A549 (cell line): ENCODE measurements at regions not wholly inside any gene's neighbourhood (a gene's known extent, or its start where the extent isn't known, plus 50 kb on each side); places are given as distances from the start of the nearest gene placed in this dataset.

Source experiments
- ATAC-seq, 2 experiments: fragments of 200-7000 bp in 1 of 2; fragments of >200 bp in 1 of 2; cut with Nextera tagmentation in 1 of 2; cut with Tn5 transposase in 1 of 2; 3 replicates each; pipeline versions ENCODE4 v1.8.0 to v1.9.1; 2018 to 2020; ENCODE audit warnings: mild to moderate bottlenecking in 1 of 2, moderate library complexity in 1 of 2
- CTCF ChIA-PET: fragments of 300-600 bp; sonication (Branson Sonifier 250); formaldehyde crosslinking; extraction: SDS; loops from one replicate; lab custom pipeline; 2021; ENCODE audit warnings: antibody characterized with exemption, inconsistent platforms; lab: Yijun Ruan, JAX
- POLR2A ChIA-PET: fragments of 350-600 bp; formaldehyde crosslinking; extraction: SDS; loops from one replicate; lab custom pipeline; 2021; ENCODE audit warnings: antibody characterized with exemption, inconsistent platforms; lab: Yijun Ruan, JAX
- DNase-seq, 2 experiments: peaks; one replicate each; pipeline versions ENCODE4 v3.0.0 to v3.0.0-alpha.2; 2011 to 2016; ENCODE audit warnings: low read depth in 1 of 2, low spot score in 1 of 2
- FAIRE-seq: peaks from 2 replicates; lab custom pipeline; 2011; peaks lifted over from hg19 to GRCh38; lab: Jason Lieb, UNC
- H3K27ac ChIP-seq, 2 experiments: fragments of >200 bp; sonication (Bioruptor Twin); formaldehyde crosslinking; 3 replicates each; pipeline ENCODE4 v1.5.1; 2016 to 2017
- H3K4me1 ChIP-seq: fragments of >200 bp; sonication (Bioruptor Twin); formaldehyde crosslinking; 3 replicates; pipeline ENCODE4 v1.6.1; 2016
- H3K4me2 ChIP-seq: fragments of >200 bp; sonication (Bioruptor Twin); formaldehyde crosslinking; 3 replicates; pipeline ENCODE4 v1.6.1; 2016
- H3K4me3 ChIP-seq: fragments of >200 bp; sonication (Bioruptor Twin); formaldehyde crosslinking; 3 replicates; pipeline ENCODE4 v1.5.1; 2016
- H3K9me3 ChIP-seq: fragments of >200 bp; sonication (Bioruptor Twin); formaldehyde crosslinking; 3 replicates; pipeline ENCODE4 v1.6.1; 2016
- BHLHE40 ChIP-seq: IDR thresholded peaks from 2 replicates; pipeline ENCODE4 v1.6.1; 2012; ENCODE audit warnings: low read depth, low read length, inconsistent platforms
- CHD2 ChIP-seq: fragments of 150-350 bp; IDR thresholded peaks from 2 replicates; pipeline ENCODE4 v1.6.1; 2014; ENCODE audit warnings: low read length; ENCODE audit not compliant: partially characterized antibody
- CHD4 ChIP-seq: fragments of 200-600 bp; sonication (generic); IDR thresholded peaks from 2 replicates; pipeline ENCODE4 v1.6.1; 2016; ENCODE audit warnings: antibody characterized with exemption, mild to moderate bottlenecking, borderline replicate concordance
- EP300 ChIP-seq, 2 experiments: fragments of >200 bp; sonication (Bioruptor Twin); formaldehyde crosslinking; IDR thresholded peaks; 2 replicates in 1 of 2; 3 replicates in 1 of 2; pipeline ENCODE4 v1.6.1; 2016 to 2017
- ESRRA ChIP-seq: fragments of 150-350 bp; IDR thresholded peaks from 2 replicates; pipeline ENCODE4 v1.6.1; 2014; ENCODE audit warnings: mild to moderate bottlenecking, low read length, borderline replicate concordance
- FOSB ChIP-seq: fragments of 250-450 bp; sonication (Bioruptor Pico); IDR thresholded peaks from 2 replicates; pipeline ENCODE4 v1.5.0; 2020; ENCODE audit warnings: mild to moderate bottlenecking, moderate library complexity
- HEYL ChIP-seq: fragments of 250-450 bp; sonication (Bioruptor Pico); IDR thresholded peaks from 2 replicates; pipeline ENCODE4 v1.8.0; 2021; ENCODE audit warnings: mild to moderate bottlenecking, moderate library complexity
- HOXA7 ChIP-seq: fragments of 250-450 bp; sonication (Bioruptor Pico); IDR thresholded peaks from 2 replicates; pipeline ENCODE4 v1.5.0; 2020; ENCODE audit warnings: mild to moderate bottlenecking, moderate library complexity
- HOXB13 ChIP-seq: fragments of 250-450 bp; sonication (Bioruptor Pico); IDR thresholded peaks from 2 replicates; pipeline ENCODE4 v1.5.0; 2020; ENCODE audit warnings: low read depth, mild to moderate bottlenecking, moderate library complexity
- KDM1A ChIP-seq: fragments of 200-600 bp; sonication (generic); IDR thresholded peaks from 2 replicates; pipeline ENCODE4 v1.6.1; 2016; ENCODE audit warnings: low read depth, mild to moderate bottlenecking
- KDM5A ChIP-seq: fragments of 200-600 bp; sonication (generic); IDR thresholded peaks from 2 replicates; pipeline ENCODE4 v1.6.1; 2016; ENCODE audit warnings: antibody characterized with exemption, mild to moderate bottlenecking
- MYC ChIP-seq: IDR thresholded peaks from 2 replicates; pipeline ENCODE4 v1.6.1; 2012; ENCODE audit warnings: mild to moderate bottlenecking, inconsistent platforms, low read length, improper control_type of control experiment, borderline replicate concordance
- NFE2L2 ChIP-seq: fragments of 150-350 bp; conservative IDR thresholded peaks from 2 replicates; pipeline ENCODE4 v1.6.1; 2014; ENCODE audit warnings: low read length
- NR3C1 ChIP-seq: fragments of >200 bp; sonication (Bioruptor Twin); formaldehyde crosslinking; IDR thresholded peaks from 3 replicates; pipeline ENCODE4 v1.6.1; 2017
- POLR2AphosphoS2 ChIP-seq: conservative IDR thresholded peaks from 2 replicates; pipeline ENCODE4 v1.6.1; 2012; ENCODE audit warnings: low read length, improper control_type of control experiment, inconsistent platforms
- RARB ChIP-seq: fragments of 250-450 bp; sonication (Bioruptor Pico); IDR thresholded peaks from 2 replicates; pipeline ENCODE4 v1.8.0; 2021; ENCODE audit warnings: mild to moderate bottlenecking, moderate library complexity
- RNF2 ChIP-seq: fragments of 200-600 bp; sonication (generic); IDR thresholded peaks from 2 replicates; pipeline ENCODE4 v1.6.1; 2016; ENCODE audit warnings: low read depth, mild to moderate bottlenecking, antibody characterized with exemption, moderate library complexity, borderline replicate concordance
- SREBF2 ChIP-seq: fragments of 450-650 bp; IDR thresholded peaks from 2 replicates; pipeline ENCODE4 v1.6.1; 2014; ENCODE audit warnings: mild to moderate bottlenecking, moderate library complexity
- TP53 ChIP-seq: fragments of 250-450 bp; sonication (Bioruptor Pico); IDR thresholded peaks from 2 replicates; pipeline ENCODE4 v1.5.0; 2021; ENCODE audit warnings: mild to moderate bottlenecking, moderate library complexity
- ZFP36 ChIP-seq: fragments of 450-650 bp; IDR thresholded peaks from 2 replicates; pipeline ENCODE4 v1.6.1; 2014; ENCODE audit warnings: borderline replicate concordance; ENCODE audit not compliant: partially characterized antibody
- WGBS: methylation state at CpG from one replicate; pipeline ENCODE4 v1.1.6; 2017; ENCODE audit errors: missing lambda C conversion rate; 5-methylcytosine and 5-hydroxymethylcytosine counted together
- TF ChIP-seq, protein P1 (sequence below): fragments of 200-600 bp; sonication (generic); IDR thresholded peaks from 2 replicates; pipeline ENCODE4 v1.6.1; 2016; ENCODE audit warnings: antibody characterized with exemption, mild to moderate bottlenecking, moderate library complexity
- TF ChIP-seq, protein P2 (sequence below): IDR thresholded peaks from 2 replicates; pipeline ENCODE4 v1.6.1; 2012
- TF ChIP-seq, protein P3 (sequence below): fragments of 450-650 bp; IDR thresholded peaks from 2 replicates; pipeline ENCODE4 v1.6.1; 2014; ENCODE audit warnings: antibody characterized with exemption
- TF ChIP-seq, protein P4 (sequence below): IDR thresholded peaks from 2 replicates; pipeline ENCODE4 v1.6.1; 2012; ENCODE audit warnings: low read depth, borderline replicate concordance

DNA sequence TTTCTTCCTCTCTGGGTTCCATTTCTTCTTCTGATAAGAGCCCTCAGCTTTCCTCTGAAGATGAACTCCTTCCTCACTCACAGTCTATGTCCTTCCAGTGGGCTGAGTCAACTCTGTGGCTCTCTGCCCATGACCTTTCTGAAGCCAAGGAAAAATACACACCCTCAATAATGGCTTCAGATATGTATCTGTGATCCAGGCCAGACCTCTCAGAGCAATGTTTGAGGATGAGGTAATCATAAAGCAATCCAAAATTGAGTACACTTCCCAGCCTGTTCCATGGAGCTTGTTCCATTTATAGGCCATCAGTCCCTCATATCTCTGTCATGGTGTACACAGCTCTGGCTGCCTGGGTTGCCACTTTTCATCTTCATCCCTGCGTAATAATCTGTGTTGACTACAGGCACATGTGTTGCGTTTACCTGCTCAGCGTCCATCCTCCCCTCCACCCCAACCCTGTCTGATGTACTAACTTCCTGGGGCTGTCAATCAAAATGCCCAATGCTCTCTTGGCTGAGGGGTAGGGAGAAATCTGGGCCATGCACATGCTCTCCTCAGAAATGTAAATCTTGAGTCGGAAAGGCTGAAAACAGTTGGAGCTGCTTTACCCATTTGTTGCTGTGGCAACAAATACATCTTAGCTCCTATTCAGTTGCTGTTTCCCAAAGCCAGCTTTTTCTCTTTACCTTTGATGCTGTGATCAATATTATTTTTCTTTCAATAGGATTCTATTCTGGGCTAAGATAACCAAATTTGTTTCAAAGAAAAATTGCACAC lies 377.8 kb upstream of the TMEM132C start:
- 30% methylated on average over 4 of the region's 4 CpGs for WGBS
- FAIRE-seq (no peak), ATAC-seq (no peak), DNase-seq (no peak)
- H3K4me1 ChIP-seq: no peaks in the 10 kb centered on the region
- TF ChIP-seq CHD2: no peak
- TF ChIP-seq MYC: no peak
- no peak for TF ChIP-seq NFE2L2
- TF ChIP-seq SREBF2: no peak
- TF ChIP-seq, protein P1, sequence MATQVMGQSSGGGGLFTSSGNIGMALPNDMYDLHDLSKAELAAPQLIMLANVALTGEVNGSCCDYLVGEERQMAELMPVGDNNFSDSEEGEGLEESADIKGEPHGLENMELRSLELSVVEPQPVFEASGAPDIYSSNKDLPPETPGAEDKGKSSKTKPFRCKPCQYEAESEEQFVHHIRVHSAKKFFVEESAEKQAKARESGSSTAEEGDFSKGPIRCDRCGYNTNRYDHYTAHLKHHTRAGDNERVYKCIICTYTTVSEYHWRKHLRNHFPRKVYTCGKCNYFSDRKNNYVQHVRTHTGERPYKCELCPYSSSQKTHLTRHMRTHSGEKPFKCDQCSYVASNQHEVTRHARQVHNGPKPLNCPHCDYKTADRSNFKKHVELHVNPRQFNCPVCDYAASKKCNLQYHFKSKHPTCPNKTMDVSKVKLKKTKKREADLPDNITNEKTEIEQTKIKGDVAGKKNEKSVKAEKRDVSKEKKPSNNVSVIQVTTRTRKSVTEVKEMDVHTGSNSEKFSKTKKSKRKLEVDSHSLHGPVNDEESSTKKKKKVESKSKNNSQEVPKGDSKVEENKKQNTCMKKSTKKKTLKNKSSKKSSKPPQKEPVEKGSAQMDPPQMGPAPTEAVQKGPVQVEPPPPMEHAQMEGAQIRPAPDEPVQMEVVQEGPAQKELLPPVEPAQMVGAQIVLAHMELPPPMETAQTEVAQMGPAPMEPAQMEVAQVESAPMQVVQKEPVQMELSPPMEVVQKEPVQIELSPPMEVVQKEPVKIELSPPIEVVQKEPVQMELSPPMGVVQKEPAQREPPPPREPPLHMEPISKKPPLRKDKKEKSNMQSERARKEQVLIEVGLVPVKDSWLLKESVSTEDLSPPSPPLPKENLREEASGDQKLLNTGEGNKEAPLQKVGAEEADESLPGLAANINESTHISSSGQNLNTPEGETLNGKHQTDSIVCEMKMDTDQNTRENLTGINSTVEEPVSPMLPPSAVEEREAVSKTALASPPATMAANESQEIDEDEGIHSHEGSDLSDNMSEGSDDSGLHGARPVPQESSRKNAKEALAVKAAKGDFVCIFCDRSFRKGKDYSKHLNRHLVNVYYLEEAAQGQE: no peak
- TF ChIP-seq FOSB (CRISPR knock-in tag): no peak
- TF ChIP-seq BHLHE40: no peak
- TF ChIP-seq, protein P2, sequence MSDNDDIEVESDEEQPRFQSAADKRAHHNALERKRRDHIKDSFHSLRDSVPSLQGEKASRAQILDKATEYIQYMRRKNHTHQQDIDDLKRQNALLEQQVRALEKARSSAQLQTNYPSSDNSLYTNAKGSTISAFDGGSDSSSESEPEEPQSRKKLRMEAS: no peak
- no peak for TF ChIP-seq HEYL (CRISPR knock-in tag)
- no peak for TF ChIP-seq EP300 (IDR thresholded peaks at IDR 0.05)
- no peak for TF ChIP-seq HOXB13 (CRISPR knock-in tag)
- no peak for TF ChIP-seq KDM5A
- no peak for TF ChIP-seq RNF2
- TF ChIP-seq RARB: no peak
- H3K4me2 ChIP-seq: no peak overlapping the region
- H3K27ac ChIP-seq: no peak overlapping the region
- no peak overlapping the region for H3K4me3 ChIP-seq
- ChIA-PET CTCF (no interaction called here), POLR2A (no interaction called here)
- H3K9me3 ChIP-seq: no peaks in the 10 kb centered on the region

DNA sequence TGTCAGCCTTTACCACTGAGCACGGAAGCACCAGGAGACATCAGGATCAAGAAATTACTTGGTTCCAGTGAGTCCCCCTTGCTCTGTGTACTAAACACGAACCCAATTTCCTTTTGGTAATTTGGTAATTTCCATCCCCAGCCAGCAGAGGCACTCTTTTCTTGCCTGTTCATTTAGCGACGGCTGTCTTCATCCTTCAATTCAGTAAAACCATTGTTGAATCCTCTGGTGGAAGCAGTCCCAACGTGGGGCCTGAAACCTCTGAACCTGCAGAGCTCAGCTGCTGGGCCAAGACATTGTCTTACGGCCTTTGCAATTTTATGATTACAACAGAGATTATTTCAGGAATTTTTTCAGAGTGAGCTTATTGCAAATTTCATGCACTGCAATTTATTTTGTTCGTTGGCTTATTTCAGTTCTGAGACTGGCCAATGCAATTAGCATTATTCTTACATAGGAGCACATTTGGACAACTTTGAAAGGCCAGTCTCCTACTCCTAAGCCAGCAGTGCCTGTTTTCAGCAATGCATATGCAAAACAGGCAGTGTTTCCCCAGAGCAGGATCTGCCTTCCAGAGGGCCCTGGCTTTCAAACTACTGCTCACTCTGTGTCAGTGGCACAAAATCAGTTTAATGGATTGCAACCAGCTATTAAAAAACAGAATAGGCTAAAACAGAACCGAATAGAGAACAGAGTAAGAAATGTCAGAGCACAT lies 372.9 kb upstream of the TMEM132C start:
- 1% methylated on average over 8 of the region's 8 CpGs for WGBS
- FAIRE-seq: no peak
- ChIA-PET CTCF (no interaction called here), POLR2A (no interaction called here)
- DNase-seq: peak in 1 of 2 experiments; percentile 6
- no peaks in the 10 kb centered on the region for H3K4me1 ChIP-seq
- peak in 1 of 2 experiments; percentile 30; a peak in 1 of 6 replicates for ATAC-seq
- H3K4me2 ChIP-seq: no peak overlapping the region
- H3K27ac ChIP-seq: no peak overlapping the region
- H3K4me3 ChIP-seq: no peak overlapping the region
- no peaks in the 10 kb centered on the region for H3K9me3 ChIP-seq
- TF ChIP-seq FOSB (CRISPR knock-in tag) (no peak), HOXA7 (no peak), TP53 (CRISPR knock-in tag) (no peak), NR3C1 (no peak), NFE2L2 (no peak), CHD2 (no peak), ZFP36 (no peak), POLR2AphosphoS2 (no peak), MYC (no peak), ESRRA (no peak), KDM1A (no peak), RARB (no peak), HOXB13 (CRISPR knock-in tag) (no peak), CHD4 (no peak)
- TF ChIP-seq, protein P3, sequence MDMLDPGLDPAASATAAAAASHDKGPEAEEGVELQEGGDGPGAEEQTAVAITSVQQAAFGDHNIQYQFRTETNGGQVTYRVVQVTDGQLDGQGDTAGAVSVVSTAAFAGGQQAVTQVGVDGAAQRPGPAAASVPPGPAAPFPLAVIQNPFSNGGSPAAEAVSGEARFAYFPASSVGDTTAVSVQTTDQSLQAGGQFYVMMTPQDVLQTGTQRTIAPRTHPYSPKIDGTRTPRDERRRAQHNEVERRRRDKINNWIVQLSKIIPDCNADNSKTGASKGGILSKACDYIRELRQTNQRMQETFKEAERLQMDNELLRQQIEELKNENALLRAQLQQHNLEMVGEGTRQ: no peak
- TF ChIP-seq, protein P4, sequence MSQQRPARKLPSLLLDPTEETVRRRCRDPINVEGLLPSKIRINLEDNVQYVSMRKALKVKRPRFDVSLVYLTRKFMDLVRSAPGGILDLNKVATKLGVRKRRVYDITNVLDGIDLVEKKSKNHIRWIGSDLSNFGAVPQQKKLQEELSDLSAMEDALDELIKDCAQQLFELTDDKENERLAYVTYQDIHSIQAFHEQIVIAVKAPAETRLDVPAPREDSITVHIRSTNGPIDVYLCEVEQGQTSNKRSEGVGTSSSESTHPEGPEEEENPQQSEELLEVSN: no peak
- TF ChIP-seq, protein P1: no peak
- TF ChIP-seq, all 56 proteins: peak for 0
